ENCODE measurements at regions not wholly inside any gene's neighbourhood (a gene's known extent, or its start where the extent isn't known, plus 50 kb on each side); places are given as distances from the start of the nearest gene placed in this dataset.

DNA sequence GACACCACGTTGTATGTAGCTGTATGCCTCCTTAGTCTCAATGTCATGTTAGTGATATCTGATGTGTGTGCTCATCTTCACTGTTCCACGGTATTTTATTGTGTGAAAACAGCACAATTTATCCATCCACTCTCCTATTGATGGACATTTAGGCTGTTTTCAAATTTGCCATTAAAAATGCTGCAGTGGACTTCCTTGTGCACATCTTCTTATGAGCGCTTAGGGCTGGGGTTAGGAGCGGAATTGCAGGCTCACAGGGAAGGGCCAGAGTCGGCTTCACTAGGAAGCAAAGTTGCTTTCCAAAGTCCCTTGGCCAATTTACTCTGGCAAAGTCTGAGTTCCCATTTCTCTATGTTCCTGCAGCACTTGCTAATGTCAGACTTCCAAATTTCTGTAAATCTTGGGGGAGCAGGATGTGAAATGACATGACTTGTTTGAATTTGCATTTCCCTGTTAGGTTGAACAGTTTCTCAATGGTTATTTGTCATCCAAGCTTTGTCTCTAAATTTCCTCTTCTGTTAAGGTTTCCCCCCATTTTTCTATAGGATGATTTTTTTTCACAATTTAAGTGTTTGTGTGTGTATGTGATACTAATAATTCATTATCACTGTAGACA is 75.4 kb downstream of the MYEOV start:
- POLR2A ChIA-PET = no interaction called here
- DNase-seq = no peak

DNA sequence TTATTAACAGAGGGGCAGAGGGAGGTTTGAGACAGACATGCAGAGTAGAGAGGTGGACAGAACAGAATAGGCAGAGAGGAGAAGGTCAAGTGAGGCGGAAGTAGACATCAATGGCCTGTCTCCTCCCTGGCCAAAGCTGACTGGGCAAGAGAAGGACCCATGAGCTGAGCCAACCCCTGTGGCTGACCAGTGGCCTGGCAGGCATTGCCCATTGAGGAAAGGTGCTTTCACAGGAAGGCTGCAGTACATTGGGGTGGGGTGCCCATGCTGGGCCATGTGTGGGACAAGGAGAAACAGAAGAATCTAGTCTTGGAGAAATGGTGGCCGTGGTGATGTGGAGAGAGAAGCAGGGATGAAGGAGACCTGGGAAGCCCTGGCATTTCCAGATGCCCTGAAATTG is 76.0 kb downstream of the MYEOV start:
- Histone ChIP-seq H3K36me3 (replicated peaks in 1 of 2; ENCODE audit: control insufficient read depth in 1 of 2, insufficient read depth in 2 of 2, low read length in 1 of 2) (no peaks in the 10 kb centered on the region), H3F3A (replicated peaks; ENCODE audit: insufficient read depth) (peaks cover 2% of the 10 kb centered on the region), H3K79me2 (ENCODE audit: insufficient read depth) (no peaks in the 10 kb centered on the region), H4K20me1 (ENCODE audit: insufficient read depth) (no peaks in the 10 kb centered on the region), H3K27ac (ENCODE audit: low read depth in 2 of 2, low read length in 1 of 2) (no peak overlapping the region), H3K9me3 (no peaks in the 10 kb centered on the region), H2AFZ (ENCODE audit: low read depth) (no peak overlapping the region), H3K4me2 (no peak overlapping the region), H3K27me3 (ENCODE audit: insufficient read depth) (no peaks in the 10 kb centered on the region), H3K9me2 (no peaks in the 10 kb centered on the region), H3K9ac (no peak overlapping the region), H3K4me3 (ENCODE audit: low read depth in 2 of 2, low read length in 1 of 2) (no peak overlapping the region), H3K4me1 (ENCODE audit: control insufficient read depth in 1 of 2, insufficient read depth in 2 of 2, low read depth in 1 of 2, low read length in 1 of 2) (peaks cover 4 to 11% of the 10 kb centered on the region in 2 experiments; a peak in 2 of 4 replicates)
- POLR2A ChIA-PET = no interaction called here
- WGBS (ENCODE audit: low lambda C conversion rate) = 94% methylated on average over 2 of the region's 2 CpGs
- DNase-seq = no peak
- CTCF ChIA-PET = interaction anchor here (1.6 to 1.7 kb wide), 2 partner anchors 13 to 274 kb away, joined by 3 to 4 read pairs; no protein-coding TSS in a partner anchor
- TF ChIP-seq MXI1 (IDR thresholded peaks at IDR 0.05; ENCODE audit: low read depth, low read length) (no peak), JUND (IDR thresholded peaks at IDR 0.05) (no peak), EZH2phosphoT487 (IDR thresholded peaks at IDR 0.05; ENCODE audit: borderline replicate concordance, low read depth) (no peak), TAF1 (IDR thresholded peaks at IDR 0.05; ENCODE audit: borderline replicate concordance, low read depth, low read length) (no peak), GATA2 (CRISPR knock-in tag; IDR thresholded peaks at IDR 0.05) (no peak), FOXM1 (IDR thresholded peaks at IDR 0.05; ENCODE audit: low read depth) (no peak), FOSL2 (IDR thresholded peaks at IDR 0.05; ENCODE audit: borderline replicate concordance, low read depth) (no peak), CHD2 (IDR thresholded peaks at IDR 0.05; ENCODE audit: low read length, partially characterized antibody) (no peak), RXRA (IDR thresholded peaks at IDR 0.05; ENCODE audit: borderline replicate concordance, low read depth) (no peak), TEAD4 (IDR thresholded peaks at IDR 0.05; ENCODE audit: borderline replicate concordance, insufficient read depth) (no peak), RAD21 (IDR thresholded peaks at IDR 0.05; ENCODE audit: low read length) (no peak), ELF1 (IDR thresholded peaks at IDR 0.05) (no peak)
- TF ChIP-seq, protein P1, sequence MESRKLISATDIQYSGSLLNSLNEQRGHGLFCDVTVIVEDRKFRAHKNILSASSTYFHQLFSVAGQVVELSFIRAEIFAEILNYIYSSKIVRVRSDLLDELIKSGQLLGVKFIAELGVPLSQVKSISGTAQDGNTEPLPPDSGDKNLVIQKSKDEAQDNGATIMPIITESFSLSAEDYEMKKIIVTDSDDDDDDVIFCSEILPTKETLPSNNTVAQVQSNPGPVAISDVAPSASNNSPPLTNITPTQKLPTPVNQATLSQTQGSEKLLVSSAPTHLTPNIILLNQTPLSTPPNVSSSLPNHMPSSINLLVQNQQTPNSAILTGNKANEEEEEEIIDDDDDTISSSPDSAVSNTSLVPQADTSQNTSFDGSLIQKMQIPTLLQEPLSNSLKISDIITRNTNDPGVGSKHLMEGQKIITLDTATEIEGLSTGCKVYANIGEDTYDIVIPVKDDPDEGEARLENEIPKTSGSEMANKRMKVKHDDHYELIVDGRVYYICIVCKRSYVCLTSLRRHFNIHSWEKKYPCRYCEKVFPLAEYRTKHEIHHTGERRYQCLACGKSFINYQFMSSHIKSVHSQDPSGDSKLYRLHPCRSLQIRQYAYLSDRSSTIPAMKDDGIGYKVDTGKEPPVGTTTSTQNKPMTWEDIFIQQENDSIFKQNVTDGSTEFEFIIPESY (IDR thresholded peaks at IDR 0.05; ENCODE audit: borderline replicate concordance, low read depth) = no peak
- TF ChIP-seq, protein P2, sequence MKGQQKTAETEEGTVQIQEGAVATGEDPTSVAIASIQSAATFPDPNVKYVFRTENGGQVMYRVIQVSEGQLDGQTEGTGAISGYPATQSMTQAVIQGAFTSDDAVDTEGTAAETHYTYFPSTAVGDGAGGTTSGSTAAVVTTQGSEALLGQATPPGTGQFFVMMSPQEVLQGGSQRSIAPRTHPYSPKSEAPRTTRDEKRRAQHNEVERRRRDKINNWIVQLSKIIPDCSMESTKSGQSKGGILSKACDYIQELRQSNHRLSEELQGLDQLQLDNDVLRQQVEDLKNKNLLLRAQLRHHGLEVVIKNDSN (IDR thresholded peaks at IDR 0.05; ENCODE audit: borderline replicate concordance, low read depth) = no peak
- TF ChIP-seq, protein P3, sequence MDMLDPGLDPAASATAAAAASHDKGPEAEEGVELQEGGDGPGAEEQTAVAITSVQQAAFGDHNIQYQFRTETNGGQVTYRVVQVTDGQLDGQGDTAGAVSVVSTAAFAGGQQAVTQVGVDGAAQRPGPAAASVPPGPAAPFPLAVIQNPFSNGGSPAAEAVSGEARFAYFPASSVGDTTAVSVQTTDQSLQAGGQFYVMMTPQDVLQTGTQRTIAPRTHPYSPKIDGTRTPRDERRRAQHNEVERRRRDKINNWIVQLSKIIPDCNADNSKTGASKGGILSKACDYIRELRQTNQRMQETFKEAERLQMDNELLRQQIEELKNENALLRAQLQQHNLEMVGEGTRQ (IDR thresholded peaks at IDR 0.05; ENCODE audit: borderline replicate concordance, low read depth, low read length) = no peak
- TF ChIP-seq, protein P4, sequence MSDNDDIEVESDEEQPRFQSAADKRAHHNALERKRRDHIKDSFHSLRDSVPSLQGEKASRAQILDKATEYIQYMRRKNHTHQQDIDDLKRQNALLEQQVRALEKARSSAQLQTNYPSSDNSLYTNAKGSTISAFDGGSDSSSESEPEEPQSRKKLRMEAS (IDR thresholded peaks at IDR 0.05; ENCODE audit: low read depth) = no peak
- TF ChIP-seq, protein P5, sequence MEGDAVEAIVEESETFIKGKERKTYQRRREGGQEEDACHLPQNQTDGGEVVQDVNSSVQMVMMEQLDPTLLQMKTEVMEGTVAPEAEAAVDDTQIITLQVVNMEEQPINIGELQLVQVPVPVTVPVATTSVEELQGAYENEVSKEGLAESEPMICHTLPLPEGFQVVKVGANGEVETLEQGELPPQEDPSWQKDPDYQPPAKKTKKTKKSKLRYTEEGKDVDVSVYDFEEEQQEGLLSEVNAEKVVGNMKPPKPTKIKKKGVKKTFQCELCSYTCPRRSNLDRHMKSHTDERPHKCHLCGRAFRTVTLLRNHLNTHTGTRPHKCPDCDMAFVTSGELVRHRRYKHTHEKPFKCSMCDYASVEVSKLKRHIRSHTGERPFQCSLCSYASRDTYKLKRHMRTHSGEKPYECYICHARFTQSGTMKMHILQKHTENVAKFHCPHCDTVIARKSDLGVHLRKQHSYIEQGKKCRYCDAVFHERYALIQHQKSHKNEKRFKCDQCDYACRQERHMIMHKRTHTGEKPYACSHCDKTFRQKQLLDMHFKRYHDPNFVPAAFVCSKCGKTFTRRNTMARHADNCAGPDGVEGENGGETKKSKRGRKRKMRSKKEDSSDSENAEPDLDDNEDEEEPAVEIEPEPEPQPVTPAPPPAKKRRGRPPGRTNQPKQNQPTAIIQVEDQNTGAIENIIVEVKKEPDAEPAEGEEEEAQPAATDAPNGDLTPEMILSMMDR (IDR thresholded peaks at IDR 0.05) = no peak

More for the DNA sequence above, 75.4 kb downstream of the MYEOV start:
- H3K9me2 ChIP-seq = no peaks in the 10 kb centered on the region
- H3K4me1 ChIP-seq (ENCODE audit: control insufficient read depth in 1 of 2, insufficient read depth in 2 of 2, low read depth in 1 of 2, low read length in 1 of 2) = peaks cover 5 to 10% of the 10 kb centered on the region in 2 experiments; a peak in 2 of 4 replicates
- CTCF ChIA-PET = interaction anchor here (0.5 to 1.7 kb wide), 3 partner anchors 12 to 274 kb away, joined by 3 to 4 read pairs (median 3); no protein-coding TSS in a partner anchor
- no peaks in the 10 kb centered on the region for H3K9me3 ChIP-seq
- H3K36me3 ChIP-seq (replicated peaks in 1 of 2; ENCODE audit: control insufficient read depth in 1 of 2, insufficient read depth in 2 of 2, low read length in 1 of 2) = no peaks in the 10 kb centered on the region
- H3F3A ChIP-seq (replicated peaks; ENCODE audit: insufficient read depth) = peaks cover 5% of the 10 kb centered on the region
- H3K79me2 ChIP-seq (ENCODE audit: insufficient read depth) = no peaks in the 10 kb centered on the region
- WGBS (ENCODE audit: low lambda C conversion rate) = 92% methylated on average over 5 of the region's 5 CpGs
- H2AFZ ChIP-seq (ENCODE audit: low read depth) = no peak overlapping the region
- no peak overlapping the region for H3K4me3 ChIP-seq (ENCODE audit: low read depth in 2 of 2, low read length in 1 of 2)
- no peak for TF ChIP-seq ELF1 (IDR thresholded peaks at IDR 0.05)
- TF ChIP-seq, protein P5 (IDR thresholded peaks at IDR 0.05) = no peak
- H3K4me2 ChIP-seq = no peak overlapping the region
- H3K27ac ChIP-seq (ENCODE audit: low read depth in 2 of 2, low read length in 1 of 2) = no peak overlapping the region
- no peaks in the 10 kb centered on the region for H4K20me1 ChIP-seq (ENCODE audit: insufficient read depth)
- H3K9ac ChIP-seq = no peak overlapping the region
- H3K27me3 ChIP-seq (ENCODE audit: insufficient read depth) = no peaks in the 10 kb centered on the region
